Ishikawa (cell line): ENCODE measurements at regions not wholly inside any gene's neighbourhood (a gene's known extent, or its start where the extent isn't known, plus 50 kb on each side); places are given as distances from the start of the nearest gene placed in this dataset.

Experiments
- EP300 ChIP-seq: IDR thresholded peaks from 2 replicates; pipeline ENCODE4 v1.6.1; 2012; ENCODE audit warnings: borderline replicate concordance
- MAX ChIP-seq: IDR thresholded peaks from 2 replicates; pipeline ENCODE4 v1.6.1; 2012
- REST ChIP-seq: IDR thresholded peaks from 2 replicates; pipeline ENCODE4 v1.6.1; 2012; ENCODE audit warnings: low read depth, mild to moderate bottlenecking
- TAF1 ChIP-seq: IDR thresholded peaks from 2 replicates; pipeline ENCODE4 v1.6.1; 2012; ENCODE audit warnings: low read depth, mild to moderate bottlenecking

- TF ChIP-seq EP300, result no peak
- no peak for TF ChIP-seq TAF1
- no peak for TF ChIP-seq MAX
- TF ChIP-seq REST, result no peak
Measured at GRCh38 chr1:233459968-233460367, 132.4 kb downstream of the MAP3K21 start.
